ENCODE measurements at regions not wholly inside any gene's neighbourhood (a gene's known extent, or its start where the extent isn't known, plus 50 kb on each side); places are given as distances from the start of the nearest gene placed in this dataset.

GRCh38 chr15:95897651-95898050 is 432.8 kb upstream of the NR2F2 start:
- no peak for ATAC-seq
- WGBS, 2 donors: 51 to 65% methylated on average over 2 of the region's 2 CpGs
- TF ChIP-seq POLR2A (IDR thresholded peaks at IDR 0.05): no peak
- TF ChIP-seq, protein P1, sequence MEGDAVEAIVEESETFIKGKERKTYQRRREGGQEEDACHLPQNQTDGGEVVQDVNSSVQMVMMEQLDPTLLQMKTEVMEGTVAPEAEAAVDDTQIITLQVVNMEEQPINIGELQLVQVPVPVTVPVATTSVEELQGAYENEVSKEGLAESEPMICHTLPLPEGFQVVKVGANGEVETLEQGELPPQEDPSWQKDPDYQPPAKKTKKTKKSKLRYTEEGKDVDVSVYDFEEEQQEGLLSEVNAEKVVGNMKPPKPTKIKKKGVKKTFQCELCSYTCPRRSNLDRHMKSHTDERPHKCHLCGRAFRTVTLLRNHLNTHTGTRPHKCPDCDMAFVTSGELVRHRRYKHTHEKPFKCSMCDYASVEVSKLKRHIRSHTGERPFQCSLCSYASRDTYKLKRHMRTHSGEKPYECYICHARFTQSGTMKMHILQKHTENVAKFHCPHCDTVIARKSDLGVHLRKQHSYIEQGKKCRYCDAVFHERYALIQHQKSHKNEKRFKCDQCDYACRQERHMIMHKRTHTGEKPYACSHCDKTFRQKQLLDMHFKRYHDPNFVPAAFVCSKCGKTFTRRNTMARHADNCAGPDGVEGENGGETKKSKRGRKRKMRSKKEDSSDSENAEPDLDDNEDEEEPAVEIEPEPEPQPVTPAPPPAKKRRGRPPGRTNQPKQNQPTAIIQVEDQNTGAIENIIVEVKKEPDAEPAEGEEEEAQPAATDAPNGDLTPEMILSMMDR (IDR thresholded peaks at IDR 0.05): no peak
- DNase-seq: no peak
- intact Hi-C loops (cut with DNase I): no loop called here
- Histone ChIP-seq H3K4me3 (no peak overlapping the region), H3K27me3 (no peaks in the 10 kb centered on the region), H3K4me1 (no peaks in the 10 kb centered on the region), H3K9me3 (no peaks in the 10 kb centered on the region), H3K27ac (no peak overlapping the region), H3K36me3 (replicated peaks in 1 of 2; ENCODE audit: insufficient read depth in 1 of 2, low read depth in 2 of 2) (no peaks in the 10 kb centered on the region)

- no peak overlapping the region for H3K27ac ChIP-seq
- TF ChIP-seq POLR2A (IDR thresholded peaks at IDR 0.05): no peak
- TF ChIP-seq, protein P1 (IDR thresholded peaks at IDR 0.05): no peak
Observed at GRCh38 chr15:95898761-95899160, 431.7 kb upstream of the NR2F2 start.

GRCh38 chr15:95901271-95901670 is 429.2 kb upstream of the NR2F2 start:
- Histone ChIP-seq H3K4me1 (no peaks in the 10 kb centered on the region), H3K36me3 (replicated peaks in 1 of 2; ENCODE audit: insufficient read depth in 1 of 2, low read depth in 2 of 2) (no peaks in the 10 kb centered on the region), H3K4me3 (no peak overlapping the region), H3K27me3 (no peaks in the 10 kb centered on the region), H3K27ac (no peak overlapping the region), H3K9me3 (no peaks in the 10 kb centered on the region)
- DNase-seq (no peak), ATAC-seq (no peak)
- WGBS, 2 donors: 78 to 84% methylated on average over 6 of the region's 6 CpGs
- TF ChIP-seq, protein P1 (IDR thresholded peaks at IDR 0.05): no peak
- no peak for TF ChIP-seq POLR2A (IDR thresholded peaks at IDR 0.05)
- intact Hi-C loops (cut with DNase I): no loop called here

More at GRCh38 chr15:95898761-95899160, 431.7 kb upstream of the NR2F2 start:
- Histone ChIP-seq H3K9me3 (no peaks in the 10 kb centered on the region), H3K4me1 (no peaks in the 10 kb centered on the region), H3K27me3 (no peaks in the 10 kb centered on the region), H3K4me3 (no peak overlapping the region), H3K36me3 (replicated peaks in 1 of 2; ENCODE audit: insufficient read depth in 1 of 2, low read depth in 2 of 2) (no peaks in the 10 kb centered on the region)
- WGBS, 2 donors: 81 to 90% methylated on average over 1 of the region's 1 CpG
- DNase-seq (no peak), ATAC-seq (no peak)
- intact Hi-C loops (cut with DNase I): no loop called here

- ATAC-seq (no peak), DNase-seq (no peak)
- Histone ChIP-seq H3K27ac (no peak overlapping the region), H3K36me3 (replicated peaks in 1 of 2; ENCODE audit: insufficient read depth in 1 of 2, low read depth in 2 of 2) (no peaks in the 10 kb centered on the region), H3K4me1 (no peaks in the 10 kb centered on the region), H3K9me3 (no peaks in the 10 kb centered on the region), H3K27me3 (no peaks in the 10 kb centered on the region), H3K4me3 (no peak overlapping the region)
- 46 to 53% methylated on average over 3 of the region's 3 CpGs for WGBS, 2 donors
- TF ChIP-seq, protein P1 (IDR thresholded peaks at IDR 0.05): no peak
- TF ChIP-seq POLR2A (IDR thresholded peaks at IDR 0.05): no peak
- intact Hi-C loops (cut with DNase I): no loop called here
Observed at GRCh38 chr15:95902606-95903005, 427.9 kb upstream of the NR2F2 start.

- 56 to 59% methylated on average over 4 of the region's 4 CpGs for WGBS, 2 donors
- ATAC-seq (no peak), DNase-seq (no peak)
- no peaks in the 10 kb centered on the region for H3K9me3 ChIP-seq
- H3K4me3 ChIP-seq: no peak overlapping the region
- intact Hi-C loops (cut with DNase I): no loop called here
- H3K4me1 ChIP-seq: no peaks in the 10 kb centered on the region
- no peaks in the 10 kb centered on the region for H3K27me3 ChIP-seq
- TF ChIP-seq, protein P1 (IDR thresholded peaks at IDR 0.05): no peak
- TF ChIP-seq POLR2A (IDR thresholded peaks at IDR 0.05): no peak
- no peak overlapping the region for H3K27ac ChIP-seq
- H3K36me3 ChIP-seq (replicated peaks in 1 of 2; ENCODE audit: insufficient read depth in 1 of 2, low read depth in 2 of 2): no peaks in the 10 kb centered on the region
Observed at GRCh38 chr15:95903352-95903751, 427.1 kb upstream of the NR2F2 start.

Measured in body of pancreas (tissue), 4 donors.